Inflammatory macrophage treated with lipopolysaccharide for 1 hour (primary cell): ENCODE measurements at regions not wholly inside any gene's neighbourhood (a gene's known extent, or its start where the extent isn't known, plus 50 kb on each side); places are given as distances from the start of the nearest gene placed in this dataset.

Experiments used
- DNase-seq, 2 donors: peaks; one replicate each; pipeline ENCODE4 v3.0.0-alpha.2; 2020 to 2022

GRCh38 chr10:58140691-58141347 lies 126.9 kb downstream of the IPMK start:
- no peak for DNase-seq

- DNase-seq = no peak
Measured at GRCh38 chr10:58140054-58140453, 127.6 kb downstream of the IPMK start.

- no peak for DNase-seq
Measured at GRCh38 chr10:58137813-58138212, 129.9 kb downstream of the IPMK start.

GRCh38 chr10:58115218-58116050 lies 152.3 kb downstream of the IPMK start:
- DNase-seq = no peak

GRCh38 chr10:58109731-58110130 lies 158.0 kb downstream of the IPMK start:
- no peak for DNase-seq

- no peak for DNase-seq
Measured at GRCh38 chr10:58107506-58107905, 160.2 kb downstream of the IPMK start.

GRCh38 chr10:58106211-58107035 lies 161.3 kb downstream of the IPMK start:
- DNase-seq = no peak

- no peak for DNase-seq
Measured at GRCh38 chr10:58104351-58104751, 163.3 kb downstream of the IPMK start.

- DNase-seq = no peak
Measured at GRCh38 chr10:58102897-58103296, 164.8 kb downstream of the IPMK start.

GRCh38 chr10:58101682-58102081 lies 166.0 kb downstream of the IPMK start:
- DNase-seq = no peak

- no peak for DNase-seq
Measured at GRCh38 chr10:58094985-58095718, 172.5 kb downstream of the IPMK start.

GRCh38 chr10:58091886-58092285 lies 175.8 kb downstream of the IPMK start:
- DNase-seq = no peak

- DNase-seq = no peak
Measured at GRCh38 chr10:58089739-58090138, 178.0 kb downstream of the IPMK start.

- DNase-seq = no peak
Measured at GRCh38 chr10:58087896-58088295, 179.8 kb downstream of the IPMK start.

- DNase-seq = no peak
Measured at GRCh38 chr10:58086763-58087150, 180.9 kb downstream of the IPMK start.

- no peak for DNase-seq
Measured at GRCh38 chr10:58086144-58086762, 181.4 kb downstream of the IPMK start.

- DNase-seq = no peak
Measured at GRCh38 chr10:58082248-58082647, 185.4 kb downstream of the IPMK start.

- DNase-seq = no peak
Measured at GRCh38 chr10:58081353-58081752, 186.3 kb downstream of the IPMK start.

- no peak for DNase-seq
Measured at GRCh38 chr10:58079461-58079860, 188.2 kb downstream of the IPMK start.

- DNase-seq = no peak
Measured at GRCh38 chr10:58072634-58073033, 195.1 kb downstream of the IPMK start.

- DNase-seq = no peak
Measured at GRCh38 chr10:58070956-58071355, 196.7 kb downstream of the IPMK start.

GRCh38 chr10:58068809-58069208 lies 198.9 kb downstream of the IPMK start:
- no peak for DNase-seq
